ENCODE measurements at regions not wholly inside any gene's neighbourhood (a gene's known extent, or its start where the extent isn't known, plus 50 kb on each side); places are given as distances from the start of the nearest gene placed in this dataset.

- no peak for DNase-seq
Observed at GRCh38 chr9:23341346-23341745, 484.7 kb downstream of the ELAVL2 start.

- no peak for DNase-seq
Observed at GRCh38 chr9:23342291-23342690, 483.7 kb downstream of the ELAVL2 start.

DNA sequence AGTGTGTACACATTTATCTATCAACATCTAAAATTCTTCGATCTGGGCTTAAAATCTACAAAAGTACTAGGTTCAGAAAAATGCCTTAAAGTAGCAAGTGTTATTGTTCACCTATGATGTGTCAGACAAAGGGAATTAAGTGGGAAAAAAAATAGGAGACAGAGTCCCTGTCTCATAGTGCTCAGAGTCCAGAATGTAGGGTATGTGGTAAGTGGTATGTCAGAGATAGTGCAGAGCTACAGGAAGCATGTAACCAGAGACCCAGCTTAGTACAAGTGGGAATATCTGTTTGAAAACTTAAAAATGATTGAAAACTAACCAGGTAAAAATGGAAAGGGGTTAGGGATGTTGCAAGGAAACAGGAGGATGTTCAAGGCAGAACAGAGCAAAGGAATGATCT lies 482.8 kb downstream of the ELAVL2 start:
- DNase-seq: no peak

DNA sequence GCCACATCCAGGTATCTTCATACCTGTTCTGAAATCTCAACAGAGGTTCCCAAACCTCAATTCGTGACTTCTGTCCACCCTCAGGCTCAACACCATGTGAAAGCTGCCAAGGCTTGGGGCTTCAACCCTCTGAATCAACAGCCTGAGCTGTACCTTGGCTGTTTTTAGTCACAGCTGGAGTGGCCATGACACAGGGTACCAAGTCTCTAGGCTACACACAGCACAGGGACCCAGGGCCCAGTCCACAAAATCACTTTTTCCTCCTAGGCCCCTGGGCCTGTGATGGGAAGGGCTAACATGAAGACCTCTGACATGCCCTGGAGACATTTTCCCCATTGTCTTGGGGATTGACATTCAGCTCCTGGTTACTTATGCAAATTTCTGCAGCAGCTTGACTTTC lies 464.9 kb downstream of the ELAVL2 start:
- no peak for DNase-seq

DNA sequence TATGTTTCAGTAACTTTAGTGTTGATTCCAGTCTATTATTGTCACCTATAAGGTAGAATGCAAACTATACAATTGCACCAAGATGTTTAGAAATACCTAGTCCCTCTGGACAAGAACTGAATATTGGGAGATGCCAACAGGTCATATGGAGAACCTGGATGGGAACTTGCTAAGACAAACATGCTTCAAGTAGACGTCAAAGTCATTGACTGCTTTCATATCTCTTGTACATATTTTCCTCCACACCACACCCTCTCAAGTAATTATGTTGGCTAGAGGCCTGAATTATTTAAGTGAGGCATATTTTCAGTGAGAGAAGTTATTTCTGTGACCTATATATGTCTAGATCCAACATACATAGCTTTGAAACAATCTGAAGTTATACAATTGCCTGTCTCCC lies 453.3 kb downstream of the ELAVL2 start:
- DNase-seq: no peak

DNA sequence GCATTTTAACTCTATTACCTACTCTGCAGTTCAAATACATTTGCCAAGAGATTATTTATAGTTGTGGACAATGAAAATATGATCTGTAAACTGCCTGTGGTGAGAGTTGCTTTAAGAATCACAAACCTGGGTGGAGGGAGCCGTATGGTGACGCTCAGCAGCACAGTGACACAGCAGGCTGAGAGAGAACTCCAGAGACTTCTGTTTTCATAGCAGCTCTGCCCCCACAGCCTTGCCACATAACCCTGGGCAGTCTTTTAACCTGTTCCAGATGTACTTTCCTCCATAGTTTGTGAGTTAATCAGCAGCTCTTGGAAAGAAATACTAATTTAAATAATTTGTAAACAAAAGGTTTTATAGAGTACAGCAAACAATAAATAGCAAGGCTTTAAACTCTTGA lies 450.5 kb downstream of the ELAVL2 start:
- no peak for DNase-seq

DNA sequence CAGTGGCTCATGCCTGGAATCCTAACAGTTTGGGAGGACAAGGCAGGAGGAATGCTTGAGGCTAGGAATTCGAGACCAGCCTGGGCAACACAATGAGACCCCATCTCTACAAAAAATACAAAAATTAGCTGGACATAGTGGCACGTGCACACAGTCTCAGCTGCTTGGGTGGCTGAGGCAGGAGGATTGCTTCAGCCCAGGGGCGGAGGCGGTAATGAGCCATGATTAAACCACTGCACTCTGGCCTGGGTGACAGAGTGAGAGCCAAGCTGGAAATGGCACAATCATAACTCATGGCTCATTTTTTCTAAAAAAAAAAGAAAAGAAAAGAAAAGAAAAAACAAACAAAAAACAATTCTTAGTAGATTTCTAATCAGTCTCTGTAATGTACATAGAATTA lies 446.2 kb downstream of the ELAVL2 start:
- DNase-seq: no peak

DNA sequence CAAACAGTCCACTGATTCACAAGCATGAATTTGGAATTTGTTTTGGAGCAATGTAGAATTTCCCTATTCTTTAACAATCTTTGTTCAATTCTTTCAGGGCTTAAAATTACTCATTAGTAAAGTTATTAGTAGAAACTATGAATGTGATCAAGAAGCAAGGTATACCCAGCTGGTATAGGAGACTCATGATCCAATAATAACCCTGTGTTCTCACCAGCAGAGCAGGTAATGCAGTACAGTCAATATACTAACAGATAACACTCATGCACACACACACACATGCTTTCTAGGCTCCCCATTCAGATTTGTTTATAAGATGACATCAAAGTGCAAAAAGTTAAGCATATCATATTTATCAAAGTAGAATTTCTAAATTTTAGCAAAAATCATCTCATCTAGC lies 445.2 kb downstream of the ELAVL2 start:
- DNase-seq: no peak

DNA sequence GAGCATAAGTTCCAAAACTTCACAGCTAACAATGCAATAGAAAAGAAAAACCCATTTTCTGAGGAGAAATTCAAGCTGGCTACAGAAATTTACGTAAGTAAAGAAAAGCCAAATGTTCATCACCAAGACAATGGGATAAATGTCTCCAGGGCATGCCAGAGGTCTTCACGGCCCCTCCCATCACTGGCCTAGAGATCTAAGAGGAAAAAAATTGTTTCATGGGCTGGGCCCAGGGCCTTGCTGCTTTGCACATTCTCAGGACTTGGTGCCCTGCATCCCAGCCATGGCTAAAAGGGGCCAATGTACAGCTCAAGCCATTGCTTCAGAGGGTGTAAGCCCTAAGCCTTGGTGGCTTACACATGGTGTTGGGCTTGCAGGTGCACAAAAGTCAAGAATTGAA lies 443.6 kb downstream of the ELAVL2 start:
- no peak for DNase-seq

DNA sequence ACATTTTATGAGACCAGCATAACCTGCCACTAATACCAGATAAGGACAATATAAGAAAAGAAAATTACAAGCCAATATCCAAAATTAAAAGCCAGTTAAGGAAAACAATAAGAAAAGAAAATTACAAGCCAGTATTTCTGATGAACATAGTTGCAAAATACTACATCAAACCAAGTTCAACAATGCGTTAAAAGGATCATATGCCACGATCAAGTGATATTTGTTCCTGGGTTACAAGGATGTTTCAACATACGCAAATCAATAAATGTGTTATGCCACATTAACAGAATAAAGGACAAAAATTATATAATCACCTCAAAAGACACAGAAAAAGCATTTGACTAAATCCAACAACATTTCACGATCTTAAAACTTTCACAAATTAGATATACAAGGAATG lies 431.9 kb downstream of the ELAVL2 start:
- DNase-seq: no peak

GRCh38 chr9:23408874-23409273 lies 417.2 kb downstream of the ELAVL2 start:
- no peak for DNase-seq

GRCh38 chr9:23412046-23412445 lies 414.0 kb downstream of the ELAVL2 start:
- DNase-seq: no peak

DNA sequence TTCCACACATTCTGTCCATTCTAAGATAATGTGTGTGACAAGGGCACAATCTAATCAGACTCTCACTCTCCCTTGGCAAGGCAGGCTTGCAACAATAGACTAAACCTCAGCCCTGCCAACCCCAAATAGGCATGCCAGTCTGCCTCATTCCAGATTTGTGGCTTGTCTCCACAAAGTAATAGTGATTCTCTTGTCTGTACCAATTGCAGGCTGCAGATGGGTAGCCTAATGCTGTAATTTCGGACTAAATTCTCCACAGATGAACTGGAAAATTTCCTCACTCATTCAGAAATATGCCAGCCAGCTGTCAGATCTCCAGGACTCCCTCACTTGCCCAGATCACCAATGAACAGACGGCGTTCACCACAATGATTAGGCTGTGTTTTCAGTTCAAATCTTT lies 413.6 kb downstream of the ELAVL2 start:
- peak in 1 of 2 experiments; percentile 4 for DNase-seq

DNA sequence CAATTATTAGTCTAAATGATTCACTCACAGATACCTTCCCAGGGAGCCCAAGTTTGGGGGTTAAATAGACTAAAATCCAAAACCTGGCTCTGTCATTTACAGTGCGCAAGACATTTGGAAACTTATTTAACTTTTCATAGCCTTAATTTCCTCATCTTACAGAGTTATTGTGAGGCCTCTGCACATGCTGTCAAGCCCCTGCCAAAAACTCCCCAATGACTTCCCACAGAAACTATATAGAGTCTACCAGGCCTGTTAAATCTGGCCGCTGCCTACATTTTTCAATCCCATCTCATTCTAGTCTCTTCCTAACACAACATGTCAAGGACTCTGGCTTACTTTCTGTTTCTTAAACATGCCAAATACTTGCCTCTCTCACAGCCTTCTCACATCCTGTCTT lies 412.5 kb downstream of the ELAVL2 start:
- no peak for DNase-seq

DNA sequence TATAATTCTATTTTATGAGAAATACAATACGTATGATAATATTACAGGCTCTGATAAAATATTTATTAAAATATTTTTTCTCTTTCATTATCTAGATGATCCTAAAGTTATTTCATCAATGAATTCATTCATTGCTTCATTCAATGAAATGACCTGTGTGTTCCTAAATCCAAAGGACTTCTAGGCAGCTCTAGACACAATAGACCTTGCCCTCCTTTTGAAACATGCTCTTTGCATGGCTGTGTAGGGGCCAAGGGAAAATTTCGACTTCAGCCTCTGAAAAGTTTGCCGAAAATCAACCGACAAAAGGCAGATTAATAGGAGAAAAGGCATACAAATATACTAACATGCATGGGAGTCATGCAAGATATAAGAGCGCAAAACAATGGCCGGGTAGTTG lies 402.0 kb downstream of the ELAVL2 start:
- no peak for DNase-seq

GRCh38 chr9:23426144-23426543 lies 399.9 kb downstream of the ELAVL2 start:
- no peak for DNase-seq

DNA sequence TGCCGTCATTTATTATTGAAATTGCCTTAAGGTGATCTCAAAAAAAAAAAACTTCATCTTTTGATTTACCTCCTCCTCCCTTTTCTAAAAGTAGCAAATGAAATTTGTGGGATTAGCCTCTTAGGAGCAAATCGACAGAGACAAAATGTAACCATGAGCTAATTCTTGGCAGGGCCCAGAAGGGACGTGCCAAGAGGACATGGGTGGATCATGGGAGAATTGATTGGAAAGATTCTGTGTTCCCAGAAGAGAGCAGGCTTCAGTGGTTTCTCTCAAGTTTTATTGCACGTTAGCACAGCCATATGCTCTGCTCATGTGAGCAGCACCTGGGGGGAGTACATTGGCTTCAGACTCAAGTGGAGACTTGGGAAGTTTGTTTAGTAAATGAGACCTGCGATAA lies 394.6 kb downstream of the ELAVL2 start:
- no peak for DNase-seq

GRCh38 chr9:23434654-23435053 lies 391.4 kb downstream of the ELAVL2 start:
- no peak for DNase-seq

GRCh38 chr9:23438299-23438907 lies 387.6 kb downstream of the ELAVL2 start:
- no peak for DNase-seq

- no peak for DNase-seq
Observed at GRCh38 chr9:23441275-23441674, 384.8 kb downstream of the ELAVL2 start.

- DNase-seq: no peak
Observed at GRCh38 chr9:23444658-23445057, 381.4 kb downstream of the ELAVL2 start.

DNA sequence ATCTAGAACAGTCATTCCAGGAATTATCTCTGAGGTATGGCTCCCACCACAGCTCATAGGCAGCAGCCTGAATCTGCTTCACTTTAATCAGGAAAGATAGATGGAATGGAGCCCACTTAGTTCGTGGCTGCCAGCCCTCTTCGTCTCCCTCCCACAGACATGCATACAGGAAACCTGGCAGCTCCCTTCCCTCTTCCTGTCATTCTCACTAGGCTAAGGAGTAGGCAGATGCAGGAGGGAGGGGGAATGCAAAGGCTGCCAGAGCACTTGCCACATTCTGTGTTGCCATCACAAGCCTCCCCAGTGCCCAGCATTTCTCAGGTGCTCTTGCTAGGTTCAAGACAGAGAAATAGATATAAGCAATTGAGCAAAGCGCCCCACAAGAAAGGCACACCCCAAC lies 378.9 kb downstream of the ELAVL2 start:
- peak in 1 of 2 experiments; percentile 20 for DNase-seq

DNA sequence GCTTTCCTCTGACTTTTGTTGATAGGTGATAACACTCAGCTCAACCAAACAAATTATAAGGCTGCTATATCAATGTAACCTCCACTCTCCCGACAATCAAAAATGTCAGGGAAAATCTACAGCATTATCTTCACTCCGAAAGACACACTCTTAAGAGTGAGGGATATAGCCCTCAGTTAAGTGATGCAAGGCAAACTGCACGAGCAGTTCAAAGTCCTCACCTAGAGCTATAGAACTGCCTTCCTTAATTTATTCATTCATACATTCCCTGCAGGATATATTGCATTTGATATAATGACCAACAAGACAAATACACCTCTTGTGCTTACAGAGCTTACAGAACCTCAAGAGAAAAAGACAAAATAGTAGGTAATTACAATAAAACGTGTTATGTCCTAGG lies 378.1 kb downstream of the ELAVL2 start:
- no peak for DNase-seq

GRCh38 chr9:23451802-23452418 lies 374.1 kb downstream of the ELAVL2 start:
- no peak for DNase-seq

DNA sequence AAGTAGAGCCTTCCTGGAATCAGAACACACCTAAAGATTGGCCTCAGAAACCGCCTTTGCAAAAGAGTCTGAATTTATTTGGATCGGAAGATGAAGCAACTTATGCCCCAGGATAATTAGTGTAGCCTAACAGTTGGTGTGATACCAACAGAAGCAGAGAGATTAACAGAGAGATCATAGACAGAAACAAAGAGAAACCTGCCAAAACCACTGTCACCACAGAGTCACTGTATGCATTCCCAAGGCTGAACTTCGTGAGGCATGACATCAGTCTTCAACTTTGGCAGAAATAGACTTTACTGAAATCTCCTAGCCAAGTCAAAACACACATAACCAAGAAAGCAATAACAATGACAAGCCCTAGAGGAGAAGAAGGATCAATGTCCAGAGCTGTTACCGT lies 361.8 kb downstream of the ELAVL2 start:
- no peak for DNase-seq

All from cerebellar nuclear complex (tissue), 1 donor.